Fibroblast of skin of right biceps (primary cell): ENCODE measurements at regions not wholly inside any gene's neighbourhood (a gene's known extent, or its start where the extent isn't known, plus 50 kb on each side); places are given as distances from the start of the nearest gene placed in this dataset.
"Not testable (repeated sequence)": the region's sequence is repeated elsewhere in the genome, so short reads cannot be mapped to it uniquely, and the experiment has no call there.

ENCODE experiments used
- DNase-seq: peaks from one replicate; pipeline ENCODE4 v3.0.0-alpha.2; 2013

DNA sequence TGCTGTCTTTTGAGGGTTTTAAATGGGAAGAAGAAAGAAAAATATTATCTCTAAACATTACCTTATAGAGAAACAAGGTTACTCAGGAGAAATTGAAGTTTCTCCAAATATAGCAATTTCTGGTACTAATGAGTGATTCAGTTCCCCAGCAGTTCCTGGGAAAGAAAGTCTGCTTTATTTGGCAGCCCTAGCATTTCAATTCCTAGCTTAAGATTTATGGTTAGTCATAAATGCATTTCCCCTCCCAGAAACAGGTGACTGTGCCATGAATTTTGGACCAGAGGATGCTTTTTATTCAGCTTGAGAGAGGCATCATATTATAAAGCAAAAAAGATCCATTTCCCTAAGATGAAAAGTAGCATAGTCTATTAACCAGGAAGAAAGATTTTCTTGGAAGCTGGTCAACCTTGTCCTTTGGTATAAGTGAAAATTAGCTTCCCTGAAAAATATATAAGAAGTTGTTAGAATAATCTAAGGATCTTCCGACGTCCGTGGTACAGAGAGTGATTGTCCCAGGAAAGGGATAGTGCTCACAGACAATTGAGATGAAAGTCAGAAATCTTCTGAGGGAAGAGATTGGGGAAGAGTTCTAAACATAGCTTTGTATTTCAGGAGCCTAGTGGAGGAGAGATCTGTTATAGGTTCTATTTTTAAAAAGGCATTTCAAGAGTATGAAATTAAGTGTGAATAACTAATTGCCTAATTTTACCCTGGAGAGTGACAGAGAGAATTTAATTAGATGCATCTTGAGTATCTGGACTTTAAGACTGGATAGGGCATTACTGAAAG is 164.9 kb downstream of the ESM1 start:
- DNase-seq = peak; percentile 77

DNA sequence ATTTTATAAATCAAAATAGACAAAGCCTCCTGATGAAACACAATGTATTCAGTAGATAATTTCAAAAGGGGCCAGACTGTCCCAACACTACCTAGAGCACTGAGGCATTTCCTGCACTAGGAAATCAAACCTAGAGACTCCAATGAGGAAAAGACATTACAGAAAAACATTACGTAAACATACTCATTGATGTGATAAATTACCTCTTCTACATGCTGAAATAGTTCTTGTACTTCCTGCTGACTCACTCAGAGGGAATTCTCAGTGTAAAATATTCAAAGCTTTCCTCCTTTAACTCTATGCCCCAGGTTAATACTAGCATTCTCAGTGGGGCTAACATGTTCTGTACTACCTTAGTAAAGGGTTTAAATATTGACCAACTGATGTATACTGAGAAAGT is 178.0 kb downstream of the ESM1 start:
- DNase-seq = peak; percentile 90

DNA sequence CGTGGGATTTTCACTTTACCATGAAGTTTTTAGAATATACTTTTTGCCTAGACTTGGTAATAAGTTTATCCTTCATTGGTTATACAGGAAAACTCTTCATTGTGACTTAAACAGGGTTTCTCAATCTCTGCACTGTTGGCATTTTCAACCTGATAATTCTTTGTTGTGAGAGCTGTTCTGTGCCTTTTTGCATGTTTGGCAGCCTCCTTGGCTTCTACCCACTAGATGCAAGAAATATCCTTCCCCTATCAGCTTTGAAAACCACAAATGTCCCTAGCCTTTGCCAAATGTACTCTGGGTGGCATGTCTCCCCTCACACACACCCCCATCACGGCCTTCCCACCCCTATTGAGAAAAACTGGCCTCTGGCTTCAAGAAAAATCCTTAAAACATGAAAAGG is 180.9 kb downstream of the ESM1 start:
- DNase-seq = no peak

DNA sequence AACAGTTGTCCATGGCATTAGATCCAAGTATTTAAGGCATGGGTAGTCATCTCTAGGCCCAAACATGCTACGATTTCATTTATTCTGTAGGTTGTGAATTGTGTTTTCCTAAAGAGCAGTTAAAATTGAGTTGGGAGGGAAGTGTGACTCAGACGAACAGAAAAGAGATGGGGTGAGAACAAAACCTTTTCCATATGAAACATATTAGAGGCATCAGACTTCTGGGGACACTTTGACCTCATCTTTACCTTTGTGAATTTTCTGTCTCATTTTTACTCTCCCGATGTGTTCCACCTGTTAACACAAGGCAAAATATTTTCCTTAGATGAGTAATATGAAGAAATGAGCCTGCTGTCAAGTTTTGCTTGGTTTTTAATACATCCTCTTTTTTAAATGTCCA is 181.3 kb downstream of the ESM1 start:
- DNase-seq = peak; percentile 54

DNA sequence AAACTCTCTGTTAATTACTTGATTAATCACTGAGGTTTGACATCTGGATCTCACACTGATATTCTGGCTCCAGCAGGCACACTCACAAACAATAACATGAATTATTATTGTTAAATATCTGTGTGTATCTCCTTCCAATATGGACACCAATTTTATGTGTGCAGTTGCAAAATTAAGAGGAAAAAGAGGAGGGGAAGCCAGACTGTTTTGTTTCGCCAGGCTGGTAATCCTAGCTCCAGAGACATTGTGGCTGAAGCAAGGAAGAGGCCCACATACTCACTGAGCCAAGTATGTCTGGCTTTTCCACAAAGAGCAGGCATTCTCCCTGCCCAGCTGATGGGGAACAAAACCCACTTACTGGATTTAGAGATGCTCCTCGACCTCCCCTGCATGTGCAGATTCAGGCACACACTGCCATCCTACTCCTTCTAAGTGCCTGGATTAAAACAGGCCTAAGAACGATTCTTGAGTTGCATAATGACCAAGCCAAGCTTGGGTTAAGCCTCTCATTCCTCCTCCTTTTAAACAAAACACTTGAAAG is 181.9 kb downstream of the ESM1 start:
- peak; percentile 41 for DNase-seq

DNA sequence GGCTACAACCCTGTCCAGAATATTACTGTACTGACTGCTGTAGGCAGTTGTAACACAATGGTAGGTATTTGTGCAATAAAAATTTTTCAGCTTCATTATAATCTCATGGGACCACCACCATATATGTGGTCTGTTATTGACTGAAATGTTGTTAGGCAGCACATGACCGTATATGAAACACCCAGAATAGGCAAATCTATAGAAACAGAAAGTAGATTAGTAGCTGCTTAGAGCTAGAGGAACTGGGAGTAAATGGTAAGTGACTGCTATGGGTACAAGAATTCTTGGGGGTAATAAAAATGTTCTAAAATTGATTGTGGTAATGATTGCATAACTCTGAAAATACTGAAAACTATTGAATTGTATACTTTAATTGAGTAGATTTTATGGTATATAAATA is 185.7 kb downstream of the ESM1 start:
- no peak for DNase-seq

DNA sequence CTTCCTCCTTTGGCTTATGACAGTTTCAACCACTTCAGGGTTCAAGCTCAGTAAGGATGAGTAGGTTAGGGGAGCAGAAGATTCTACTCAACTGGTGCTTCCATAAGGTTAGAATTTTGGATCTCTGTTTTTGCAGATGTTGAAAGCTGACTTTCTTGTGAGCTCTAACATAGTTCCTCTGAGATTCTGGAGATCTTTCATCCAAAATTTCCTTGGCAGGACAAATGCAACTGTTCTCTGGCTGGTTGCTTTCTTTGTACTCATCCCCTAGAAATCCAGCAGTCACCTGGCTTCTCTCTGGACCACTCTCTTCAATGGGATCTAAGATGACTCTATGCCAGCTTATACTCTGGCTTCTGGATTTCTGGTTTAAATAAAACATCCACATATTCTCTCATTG is 189.6 kb downstream of the ESM1 start:
- no peak for DNase-seq

DNA sequence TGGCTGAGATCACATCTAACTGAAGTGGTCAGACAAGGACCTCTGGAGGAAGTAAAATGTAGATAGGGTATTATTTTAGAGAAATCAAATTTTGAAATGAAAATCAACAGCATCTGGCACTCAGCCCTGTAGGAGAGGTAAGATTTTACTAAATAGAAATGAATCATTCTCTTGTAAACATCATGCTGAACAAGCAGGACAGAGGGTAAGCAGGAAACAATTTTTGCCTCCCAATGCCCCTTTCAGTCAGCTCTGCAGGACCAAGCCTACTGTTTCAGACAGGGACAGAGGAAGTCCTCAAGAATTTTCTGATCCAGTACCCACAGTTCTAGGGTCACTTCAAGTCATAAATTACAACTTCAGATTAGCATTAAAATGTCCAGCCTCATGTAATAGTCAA is 190.1 kb downstream of the ESM1 start:
- DNase-seq = no peak

DNA sequence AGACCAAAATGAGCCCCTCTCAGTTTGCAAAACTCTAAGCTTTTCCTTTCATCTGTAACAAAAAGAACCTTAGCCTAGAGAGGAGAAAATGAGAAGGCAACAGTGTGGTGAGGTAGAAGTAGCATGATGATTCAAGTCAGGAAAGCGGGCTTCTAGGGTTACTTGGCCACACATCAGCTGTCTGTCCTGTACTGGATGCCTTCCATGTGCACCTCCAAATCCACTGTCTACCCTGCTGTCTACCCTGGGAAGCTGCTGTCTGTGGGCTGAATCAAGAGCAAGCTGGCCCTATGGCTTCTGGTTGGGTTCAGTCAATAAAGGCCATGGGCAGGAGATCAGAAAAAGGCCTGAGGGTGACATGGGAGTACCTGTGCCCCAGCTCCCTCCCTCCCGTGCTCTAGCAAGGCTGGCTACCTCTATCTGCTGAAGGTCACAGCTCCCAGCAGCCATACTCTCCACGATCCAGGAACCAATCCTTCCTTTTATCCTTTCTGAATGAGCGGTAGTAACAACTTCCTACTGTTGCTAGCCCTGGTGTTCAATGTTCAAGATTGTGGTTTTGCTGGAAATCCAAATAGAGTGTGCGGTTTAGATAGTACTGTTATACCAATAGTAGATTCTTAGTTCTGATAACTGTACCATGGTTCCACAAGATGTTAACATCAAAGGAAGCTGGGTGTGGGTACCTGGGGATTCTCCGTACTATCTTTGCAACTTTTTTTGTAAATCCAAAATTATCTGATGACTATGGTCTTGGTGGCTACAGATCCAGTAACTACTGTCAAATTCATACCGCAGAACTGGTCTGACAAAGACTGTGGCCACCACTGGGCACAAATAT is 191.0 kb downstream of the ESM1 start:
- DNase-seq = no peak

DNA sequence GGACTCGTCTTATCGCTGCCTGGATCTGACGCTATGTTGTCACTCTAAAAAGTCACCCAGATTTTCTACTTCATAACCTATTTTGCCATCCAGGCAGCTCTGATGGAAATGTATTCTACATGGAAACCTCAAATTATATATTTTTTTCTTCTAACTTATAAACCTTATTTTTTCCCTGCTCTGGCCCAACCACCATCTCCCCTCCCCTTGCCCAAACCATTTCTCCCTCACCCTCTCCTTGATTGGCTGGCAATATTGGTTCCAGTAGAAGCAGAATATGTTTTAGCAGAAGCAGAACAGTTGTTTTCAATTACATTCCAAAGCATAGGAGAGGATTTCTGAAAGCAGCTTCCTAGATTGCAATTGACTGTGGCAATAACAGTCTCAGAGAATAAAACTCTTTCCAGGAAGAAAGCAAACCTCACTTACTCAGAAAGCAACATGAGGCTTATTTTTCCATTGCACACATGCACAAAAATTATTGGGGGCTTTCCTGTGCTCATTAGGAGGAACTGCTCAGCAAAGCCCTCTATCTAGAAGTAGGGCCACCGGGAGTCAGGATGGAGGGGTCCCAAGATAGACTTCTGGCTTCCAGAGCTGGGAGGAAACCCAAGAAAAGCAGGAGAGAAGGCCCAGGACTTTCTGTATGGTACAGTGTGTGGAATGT is 191.8 kb downstream of the ESM1 start:
- DNase-seq = no peak

DNA sequence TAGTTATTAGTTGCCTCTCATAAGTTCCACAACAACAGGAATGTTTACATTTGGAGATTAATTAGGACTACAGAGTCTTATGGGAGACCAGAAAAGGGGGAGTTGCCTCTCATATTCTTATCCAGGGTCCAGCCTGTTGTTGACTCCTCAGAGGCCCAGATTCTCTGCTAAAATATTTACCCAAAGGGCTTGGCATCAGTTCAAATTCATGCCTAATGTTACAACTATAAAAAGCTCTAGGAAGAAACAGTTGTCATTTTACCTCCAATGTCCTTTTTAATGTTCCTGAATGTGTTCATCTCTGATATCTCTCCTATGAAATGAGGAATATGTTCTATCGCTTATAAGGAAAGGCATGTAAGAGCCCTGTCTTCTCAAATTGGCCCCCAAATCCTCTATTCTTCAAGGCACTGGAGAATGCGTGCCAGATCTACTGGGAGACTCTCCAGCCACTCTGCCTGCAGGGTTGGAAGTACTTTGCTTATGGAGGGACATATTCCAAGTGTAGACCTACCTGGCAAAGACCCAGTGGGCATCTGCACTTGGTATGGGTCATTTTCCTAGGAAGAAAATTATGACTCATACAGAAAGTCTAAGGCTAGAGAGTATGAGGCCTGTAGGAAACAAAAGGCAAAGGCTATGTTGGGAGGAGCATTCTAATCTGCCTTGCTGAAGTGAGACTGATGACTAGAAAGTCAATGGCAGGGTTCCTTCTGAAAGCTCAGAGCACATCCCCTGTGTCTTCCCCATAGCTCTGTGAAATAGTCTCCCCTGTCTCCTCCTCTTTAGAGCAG is 192.6 kb downstream of the ESM1 start:
- DNase-seq = no peak

DNA sequence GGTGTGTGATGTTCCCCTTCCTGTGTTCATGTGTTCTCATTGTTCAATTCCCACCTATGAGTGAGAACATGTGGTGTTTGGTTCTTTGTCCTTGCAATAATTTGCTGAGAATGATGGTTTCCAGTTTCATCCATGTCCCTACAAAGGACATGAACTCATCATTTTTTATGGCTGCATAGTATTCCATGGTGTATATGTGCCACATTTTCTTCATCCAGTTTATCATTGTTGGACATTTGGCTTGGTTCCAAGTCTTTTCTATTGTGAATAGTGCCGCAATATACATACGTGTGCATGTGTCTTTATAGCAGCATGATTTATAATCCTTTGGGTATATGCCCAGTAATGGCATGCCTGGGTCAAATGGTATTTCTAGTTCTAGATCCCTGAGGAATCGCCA is 197.5 kb downstream of the ESM1 start:
- DNase-seq = not testable (repeated sequence)

DNA sequence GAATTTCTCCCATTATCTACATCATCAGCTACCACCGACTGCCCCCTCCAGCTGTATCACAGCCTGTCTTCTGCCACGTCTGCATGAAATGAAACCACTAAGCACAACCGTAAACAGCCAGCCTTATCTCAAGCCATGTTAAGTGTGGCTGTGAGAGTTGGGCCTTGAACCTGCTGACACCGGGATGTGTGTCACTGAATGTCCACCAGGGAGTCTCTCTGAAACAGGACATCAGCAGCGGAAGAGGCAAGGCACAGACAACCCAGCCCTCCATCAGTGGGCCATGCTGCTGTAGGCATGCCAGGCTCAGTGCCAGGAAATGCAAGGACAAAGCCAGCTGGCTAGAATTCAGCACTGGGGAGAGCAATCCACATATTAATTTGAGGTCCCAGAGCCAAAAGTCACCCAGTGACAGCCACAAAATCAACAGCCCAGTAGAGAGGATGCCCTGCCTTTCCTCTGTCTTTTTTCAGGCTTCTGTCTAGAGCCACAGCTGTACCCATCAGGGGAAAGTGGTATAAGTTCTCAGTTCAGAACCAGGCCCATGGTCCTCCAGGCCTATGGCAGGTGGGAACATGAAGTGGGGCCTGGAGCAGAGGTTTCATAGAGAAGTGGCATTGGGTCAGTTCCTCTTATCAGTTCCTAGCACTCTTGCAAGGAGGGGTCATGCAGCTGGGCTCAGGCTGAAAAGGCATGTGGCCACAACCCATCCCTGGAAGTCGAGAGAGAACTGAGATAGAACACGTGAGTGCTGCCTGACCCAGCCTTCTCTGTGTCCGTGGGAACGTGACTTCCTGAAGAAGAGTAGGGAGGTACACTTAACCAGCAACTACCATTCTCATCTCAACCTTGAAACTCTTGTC is 199.4 kb downstream of the ESM1 start:
- peak; percentile 23 for DNase-seq

DNA sequence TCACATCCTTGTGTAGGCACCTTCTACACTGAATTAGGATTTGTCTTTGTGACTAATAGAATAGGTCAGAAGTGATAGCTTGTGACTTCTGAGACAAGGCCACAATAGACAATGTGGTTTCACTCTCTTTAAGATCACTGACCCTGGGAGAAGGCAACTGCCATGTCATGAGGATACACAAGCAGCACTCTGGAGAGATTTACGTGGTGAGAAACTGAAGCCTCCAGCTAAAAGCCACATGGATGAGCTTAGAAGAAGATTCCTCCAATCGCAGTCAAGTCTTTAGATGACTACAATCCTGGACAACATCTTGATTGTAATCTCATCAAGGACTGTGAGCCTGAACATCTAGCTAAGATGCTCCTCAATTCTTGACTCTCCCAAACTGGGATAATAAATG is 206.6 kb downstream of the ESM1 start:
- DNase-seq = no peak

DNA sequence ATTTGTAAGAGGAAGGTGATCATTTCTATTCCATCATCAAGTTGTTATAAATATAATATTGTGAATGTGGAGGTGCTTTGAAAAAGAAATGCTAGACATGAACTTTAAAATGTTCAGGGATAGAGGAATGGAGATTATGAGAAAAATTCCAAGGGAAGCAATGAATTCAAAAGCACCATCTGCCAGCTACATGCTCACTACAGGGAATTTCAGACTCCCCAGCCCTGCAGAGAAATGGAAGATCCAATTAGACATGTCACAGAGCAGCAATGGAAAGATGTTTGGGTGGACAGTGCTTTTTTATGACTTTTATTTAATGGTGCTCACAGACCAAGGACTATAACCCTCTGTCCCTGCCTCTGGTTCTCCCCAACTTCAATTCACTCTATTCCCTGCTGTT is 209.7 kb downstream of the ESM1 start:
- no peak for DNase-seq

DNA sequence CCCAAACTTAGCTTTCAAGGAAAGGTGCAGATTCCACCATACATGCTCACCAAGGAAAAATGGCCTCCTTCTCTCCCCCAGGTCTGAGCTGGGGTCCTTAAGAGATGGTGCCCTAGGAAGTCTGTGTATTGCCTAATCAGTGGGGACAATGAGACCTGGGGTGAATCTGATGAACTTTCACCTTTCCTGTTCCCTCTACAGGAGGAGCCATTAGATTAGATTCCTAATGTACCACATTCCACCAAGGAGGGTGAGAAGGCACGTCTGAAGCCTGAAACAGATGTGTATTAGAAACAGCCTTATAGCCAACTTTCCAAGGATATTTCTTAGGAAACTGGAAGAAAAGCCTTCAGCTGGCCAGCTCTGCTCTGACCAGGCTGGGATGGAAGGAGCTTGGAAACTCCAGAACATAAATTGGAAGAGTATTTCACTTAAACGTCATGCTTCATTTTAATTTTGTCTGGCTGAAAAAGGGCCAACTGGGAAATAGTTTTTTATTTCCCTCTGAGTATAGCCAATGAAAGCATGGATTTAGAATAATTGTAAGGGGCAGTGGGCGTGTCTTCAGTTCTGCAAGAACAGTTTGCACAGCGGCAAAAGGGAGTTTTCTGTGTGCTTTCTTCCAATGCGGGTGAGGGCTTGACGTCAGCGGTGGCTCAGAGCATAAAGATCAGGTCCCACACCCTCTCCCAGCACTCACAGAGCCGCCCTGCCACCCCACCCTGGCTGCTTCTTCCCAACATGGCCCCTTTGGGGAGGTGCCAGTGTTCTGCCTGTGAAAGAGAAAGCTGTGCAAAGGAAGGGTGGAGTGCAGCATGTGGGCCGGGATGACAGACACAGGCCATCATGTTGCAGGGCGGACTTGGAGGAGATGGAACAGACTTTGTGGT is 210.9 kb downstream of the ESM1 start:
- DNase-seq = no peak

DNA sequence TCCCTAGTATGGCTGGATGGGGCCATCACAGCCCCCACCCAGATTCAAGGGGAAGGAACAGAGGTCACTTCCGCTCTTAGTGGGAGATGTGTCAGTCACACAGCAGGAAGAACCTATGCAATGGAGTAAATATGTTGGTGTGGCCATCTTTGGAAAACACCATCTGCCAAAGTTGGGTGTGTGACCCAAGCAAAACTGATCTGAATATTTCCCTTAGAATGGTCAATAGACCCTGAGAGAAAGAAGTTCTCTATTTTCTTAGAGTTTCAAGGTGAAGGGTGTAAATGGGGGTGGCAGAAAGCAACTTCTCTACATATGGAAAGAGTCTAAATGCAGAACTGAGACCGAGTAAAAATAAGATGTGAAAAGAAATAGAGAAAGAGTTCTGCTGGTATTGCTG is 212.7 kb downstream of the ESM1 start:
- no peak for DNase-seq

DNA sequence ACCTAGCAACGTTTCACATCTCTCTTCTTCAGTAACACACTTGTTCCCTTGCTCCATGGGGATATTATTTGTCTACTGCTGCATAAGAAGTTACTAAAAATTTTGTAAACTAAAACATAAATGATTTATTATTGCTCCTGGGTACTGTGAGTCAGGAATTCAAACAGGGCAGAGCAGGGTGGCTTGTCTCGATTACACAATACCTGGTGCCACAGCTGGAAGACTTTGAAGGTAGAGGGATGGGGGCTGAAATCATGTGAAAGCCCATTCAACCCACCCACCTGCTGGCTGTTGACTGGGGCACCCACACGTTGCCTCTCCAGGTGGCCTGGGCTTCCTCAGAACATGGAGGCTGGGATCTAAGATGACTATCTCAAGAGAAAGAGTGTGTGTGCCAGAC is 213.2 kb downstream of the ESM1 start:
- DNase-seq = no peak

DNA sequence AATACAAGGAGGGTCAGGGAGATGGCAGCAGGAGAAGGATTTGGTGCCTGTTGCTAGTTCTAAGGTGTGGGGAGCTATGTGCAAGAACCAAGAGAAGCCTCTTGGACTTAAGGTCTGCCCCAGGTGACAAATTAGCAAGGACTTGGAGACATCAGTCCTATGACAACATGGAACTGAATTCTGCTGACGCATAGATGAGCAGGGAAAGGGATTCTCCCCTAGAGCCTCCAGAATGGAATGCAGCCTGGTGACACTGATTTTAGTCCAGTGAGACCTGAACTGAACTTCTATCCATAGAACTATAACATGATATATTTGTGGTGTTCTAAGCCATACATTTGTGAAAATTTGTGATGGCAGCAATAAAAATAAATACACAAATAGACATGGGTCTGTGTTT is 215.6 kb downstream of the ESM1 start:
- DNase-seq = no peak

DNA sequence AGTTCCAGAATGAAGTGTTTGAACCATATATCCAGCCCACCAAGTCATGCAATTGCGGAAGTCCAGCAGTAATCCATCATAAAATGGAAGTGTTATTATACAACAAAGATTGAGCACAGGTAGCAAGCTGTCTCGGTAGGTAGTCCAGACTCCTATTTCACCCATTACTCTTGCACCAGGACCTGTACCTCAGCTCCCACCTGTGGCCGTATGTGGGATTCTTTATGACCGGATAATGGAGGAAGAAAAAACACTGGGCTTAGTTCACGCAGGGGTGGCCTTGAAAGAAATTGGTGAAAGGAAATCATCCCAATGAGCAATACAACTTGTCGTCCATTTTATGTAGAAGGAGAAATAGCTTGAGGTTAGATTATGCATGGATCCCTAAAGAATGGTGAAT is 216.3 kb downstream of the ESM1 start:
- no peak for DNase-seq

DNA sequence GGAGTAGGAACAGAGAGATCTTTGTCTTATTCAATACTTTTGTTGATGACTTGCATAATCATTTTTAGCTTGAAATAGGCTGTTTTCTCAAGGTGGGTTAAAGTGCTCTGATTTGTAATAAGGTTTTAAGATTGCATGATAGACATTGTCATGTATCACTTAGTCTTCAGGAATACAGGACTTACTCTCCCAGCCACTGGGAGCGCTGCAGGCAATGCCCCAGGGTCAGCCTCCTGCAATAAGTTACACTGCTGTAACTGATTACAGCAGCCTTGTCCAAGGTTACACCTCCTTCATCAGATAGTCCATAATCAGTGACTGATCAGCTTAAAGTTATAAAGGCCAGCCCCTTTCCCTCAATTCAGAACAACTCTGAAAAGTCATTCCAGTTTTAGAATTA is 218.6 kb downstream of the ESM1 start:
- DNase-seq = no peak
